ENCODE measurements at regions not wholly inside any gene's neighbourhood (a gene's known extent, or its start where the extent isn't known, plus 50 kb on each side); places are given as distances from the start of the nearest gene placed in this dataset.

DNA sequence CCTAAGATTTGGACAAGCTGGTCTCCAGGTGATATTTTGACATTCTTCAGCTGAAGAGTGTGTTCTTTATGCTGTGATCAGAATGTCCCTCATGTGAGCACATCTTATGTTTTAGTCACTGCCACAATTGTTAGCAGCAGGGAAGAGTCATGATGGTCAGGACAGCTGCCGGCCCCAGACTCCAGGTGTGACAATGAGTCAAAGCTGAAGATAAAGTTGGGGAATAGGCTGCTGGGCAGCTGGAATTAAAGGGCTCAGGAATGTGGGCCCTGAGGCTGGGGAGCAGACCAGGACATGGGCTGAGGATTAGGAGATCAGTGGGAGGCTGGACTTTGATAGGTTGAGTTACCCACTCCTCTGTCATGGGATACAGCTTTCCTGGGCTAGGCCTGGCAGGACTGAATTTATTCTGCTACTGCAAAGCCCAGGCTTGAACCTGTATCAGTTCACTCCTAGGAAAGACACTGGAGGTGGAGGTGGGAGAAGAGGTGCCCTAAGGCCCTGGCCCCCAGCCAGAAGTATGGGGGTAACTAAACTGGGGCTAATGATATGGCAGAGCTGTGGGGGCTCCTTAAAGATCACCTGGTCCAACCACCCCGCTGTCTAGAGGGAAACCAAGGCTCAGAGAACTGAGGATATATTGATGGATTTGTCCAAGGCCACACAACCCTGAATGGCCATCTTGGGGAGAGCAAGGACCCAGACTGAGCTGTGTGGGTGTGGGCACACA is 119.5 kb downstream of the PJA1 start:
- Histone ChIP-seq H3K4me3 (ENCODE audit: low read depth, low read length) (no peak overlapping the region), H3K27me3 (ENCODE audit: control insufficient read depth, insufficient read depth, low read length) (peaks cover 2% of the 10 kb centered on the region), H3K36me3 (ENCODE audit: control insufficient read depth, insufficient read depth, low read length) (no peaks in the 10 kb centered on the region)
- DNase-seq (ENCODE audit: low read depth): no peak
- no peak for TF ChIP-seq CTCF (IDR thresholded peaks at IDR 0.05; ENCODE audit: insufficient read depth, low read length, poor library complexity, severe bottlenecking)

GRCh38 chrX:69038816-69039215 is 126.4 kb downstream of the PJA1 start:
- no peak overlapping the region for H3K4me3 ChIP-seq (ENCODE audit: low read depth, low read length)

DNA sequence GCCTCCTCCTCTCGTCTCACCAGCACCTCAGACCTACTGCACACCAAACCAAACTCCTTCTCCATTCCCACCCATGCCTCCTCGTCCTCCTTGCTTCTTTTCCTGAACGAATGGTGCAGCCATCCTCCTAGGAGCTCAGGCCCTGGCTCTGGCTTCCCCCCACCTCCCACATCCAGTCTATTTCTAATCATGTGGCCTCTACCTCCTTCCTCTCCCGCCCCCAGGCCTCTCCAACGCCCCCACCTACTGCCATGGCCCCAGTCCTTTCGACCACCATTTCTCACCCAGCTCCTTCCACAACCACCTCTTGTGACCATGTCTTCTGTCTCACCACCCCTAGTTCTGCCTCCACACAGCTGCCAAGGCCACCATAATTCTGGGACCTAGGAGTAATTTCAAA is 127.1 kb downstream of the PJA1 start:
- H3K4me3 ChIP-seq (ENCODE audit: low read depth, low read length): no peak overlapping the region
- no peak for TF ChIP-seq CTCF (IDR thresholded peaks at IDR 0.05; ENCODE audit: insufficient read depth, low read length, poor library complexity, severe bottlenecking)
- no peak for DNase-seq (ENCODE audit: low read depth)
- H3K36me3 ChIP-seq (ENCODE audit: control insufficient read depth, insufficient read depth, low read length): no peaks in the 10 kb centered on the region
- H3K27me3 ChIP-seq (ENCODE audit: control insufficient read depth, insufficient read depth, low read length): no peaks in the 10 kb centered on the region

More at GRCh38 chrX:69038816-69039215, 126.4 kb downstream of the PJA1 start:
- Histone ChIP-seq H3K36me3 (ENCODE audit: control insufficient read depth, insufficient read depth, low read length) (no peaks in the 10 kb centered on the region), H3K27me3 (ENCODE audit: control insufficient read depth, insufficient read depth, low read length) (no peaks in the 10 kb centered on the region)
- no peak for TF ChIP-seq CTCF (IDR thresholded peaks at IDR 0.05; ENCODE audit: insufficient read depth, low read length, poor library complexity, severe bottlenecking)
- DNase-seq (ENCODE audit: low read depth): no peak

DNA sequence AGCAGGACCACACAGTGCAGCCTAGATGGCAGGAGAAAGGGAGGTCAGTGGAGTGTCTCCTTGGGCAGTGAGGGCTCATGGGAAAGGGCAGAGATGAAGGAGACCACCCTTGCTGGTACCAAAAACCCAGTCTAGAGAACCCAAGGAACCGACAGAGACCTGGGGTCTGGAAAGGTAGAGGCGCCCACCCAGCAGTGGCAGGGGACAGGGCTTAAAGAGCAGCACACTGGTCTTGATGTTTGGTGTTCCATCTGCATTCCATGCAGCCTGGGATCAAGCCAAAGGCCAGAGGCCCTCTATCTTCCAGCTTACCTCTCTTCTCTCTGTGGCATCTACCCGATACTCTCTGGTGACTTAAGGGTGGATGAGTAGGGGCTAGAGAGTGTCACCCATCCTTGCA is 127.5 kb downstream of the PJA1 start:
- no peak for TF ChIP-seq CTCF (IDR thresholded peaks at IDR 0.05; ENCODE audit: insufficient read depth, low read length, poor library complexity, severe bottlenecking)
- Histone ChIP-seq H3K36me3 (ENCODE audit: control insufficient read depth, insufficient read depth, low read length) (no peaks in the 10 kb centered on the region), H3K27me3 (ENCODE audit: control insufficient read depth, insufficient read depth, low read length) (no peaks in the 10 kb centered on the region), H3K4me3 (ENCODE audit: low read depth, low read length) (no peak overlapping the region)
- DNase-seq (ENCODE audit: low read depth): no peak

DNA sequence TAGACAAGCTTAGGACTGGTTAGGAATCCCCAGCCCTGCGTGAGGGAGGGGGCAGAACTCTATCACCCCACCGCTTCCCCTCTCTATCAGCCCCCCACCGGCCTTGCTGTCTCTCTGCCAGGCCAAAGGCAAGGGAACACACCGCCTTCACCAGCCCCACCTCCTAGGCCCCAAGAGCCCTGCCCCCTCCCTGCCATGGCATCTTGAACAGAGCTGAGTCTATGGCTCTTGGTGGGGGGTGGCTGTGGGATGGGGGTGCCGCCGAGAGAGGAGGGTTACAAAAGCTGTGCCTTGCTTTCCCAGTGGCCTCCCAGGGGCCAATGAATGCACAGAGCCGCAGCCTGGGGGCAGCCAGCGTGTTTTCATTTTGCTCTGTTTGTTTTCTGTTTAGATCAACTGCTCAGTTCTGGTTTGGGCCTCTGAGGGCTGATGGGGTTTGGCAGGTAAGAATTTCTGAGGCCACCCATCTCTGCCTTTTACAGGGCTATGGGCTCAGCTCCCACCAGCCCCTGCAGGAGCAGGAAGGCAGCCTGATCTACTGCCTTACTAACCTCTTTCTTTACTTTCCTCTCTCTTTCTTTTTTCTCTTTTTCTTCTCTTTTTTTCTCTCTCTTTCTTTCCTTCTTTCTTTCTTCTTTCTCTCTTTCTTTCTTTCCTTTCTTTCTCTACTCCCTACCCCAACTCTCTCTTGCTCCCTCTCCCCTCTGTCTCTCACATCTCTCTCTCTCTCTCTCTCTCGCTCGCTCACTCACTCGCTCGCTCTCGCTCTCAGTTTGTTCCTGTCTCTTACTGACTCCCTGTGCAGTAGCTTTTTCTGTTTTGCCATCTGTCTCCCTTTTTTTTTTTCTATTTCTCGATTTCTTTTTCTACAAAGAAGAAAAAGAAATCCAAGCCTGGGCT is 128.3 kb downstream of the PJA1 start:
- no peaks in the 10 kb centered on the region for H3K36me3 ChIP-seq (ENCODE audit: control insufficient read depth, insufficient read depth, low read length)
- H3K27me3 ChIP-seq (ENCODE audit: control insufficient read depth, insufficient read depth, low read length): no peaks in the 10 kb centered on the region
- no peak overlapping the region for H3K4me3 ChIP-seq (ENCODE audit: low read depth, low read length)
- no peak for DNase-seq (ENCODE audit: low read depth)
- no peak for TF ChIP-seq CTCF (IDR thresholded peaks at IDR 0.05; ENCODE audit: insufficient read depth, low read length, poor library complexity, severe bottlenecking)
